HEK293T (cell line): ENCODE measurements at regions not wholly inside any gene's neighbourhood (a gene's known extent, or its start where the extent isn't known, plus 50 kb on each side); places are given as distances from the start of the nearest gene placed in this dataset.

ENCODE experiments used
- ARNT ChIP-seq: fragments of 450-650 bp; IDR thresholded peaks from 2 replicates; pipeline ENCODE4 v1.6.1; 2017; ENCODE audit warnings: mild to moderate bottlenecking
- BHLHE40 ChIP-seq: fragments of 450-650 bp; IDR thresholded peaks from 2 replicates; pipeline ENCODE4 v1.6.1; 2016; ENCODE audit warnings: mild to moderate bottlenecking, moderate library complexity, borderline replicate concordance
- ELF4 ChIP-seq: fragments of 450-650 bp; IDR thresholded peaks from 2 replicates; pipeline ENCODE4 v1.6.1; 2017; ENCODE audit warnings: antibody characterized with exemption
- FOXA1 ChIP-seq: fragments of 450-650 bp; IDR thresholded peaks from 2 replicates; pipeline ENCODE4 v1.6.1; 2016; ENCODE audit warnings: mild to moderate bottlenecking
- FOXK2 ChIP-seq: fragments of 450-650 bp; IDR thresholded peaks from 2 replicates; pipeline ENCODE4 v1.6.1; 2016; ENCODE audit warnings: mild to moderate bottlenecking
- FOXM1 ChIP-seq: fragments of 450-650 bp; IDR thresholded peaks from 2 replicates; pipeline ENCODE4 v1.6.1; 2017; ENCODE audit warnings: mild to moderate bottlenecking, borderline replicate concordance
- HDGF ChIP-seq: fragments of 450-650 bp; IDR thresholded peaks from 2 replicates; pipeline ENCODE4 v1.6.1; 2017; ENCODE audit warnings: antibody characterized with exemption, borderline replicate concordance
- L3MBTL2 ChIP-seq: fragments of 450-650 bp; conservative IDR thresholded peaks from 2 replicates; pipeline ENCODE4 v1.6.1; 2016; ENCODE audit warnings: mild to moderate bottlenecking
- LEF1 ChIP-seq: fragments of 450-650 bp; IDR thresholded peaks from 2 replicates; pipeline ENCODE4 v1.6.1; 2017; ENCODE audit warnings: mild to moderate bottlenecking, borderline replicate concordance
- SP1 ChIP-seq: fragments of 450-650 bp; IDR thresholded peaks from 2 replicates; pipeline ENCODE4 v1.6.1; 2017
- SUZ12 ChIP-seq: fragments of 450-650 bp; IDR thresholded peaks from 2 replicates; pipeline ENCODE4 v1.6.1; 2016; ENCODE audit warnings: mild to moderate bottlenecking
- TARDBP ChIP-seq: fragments of 450-650 bp; IDR thresholded peaks from 2 replicates; pipeline ENCODE4 v1.6.1; 2016
- ZNF384 ChIP-seq: fragments of 450-650 bp; IDR thresholded peaks from 2 replicates; pipeline ENCODE4 v1.6.1; 2016
- TF ChIP-seq, protein P1 (sequence below): fragments of 450-650 bp; IDR thresholded peaks from 2 replicates; pipeline ENCODE4 v1.6.1; 2016

GRCh38 chr5:93245226-93245625, 335.8 kb downstream of the NR2F1-AS1 start:
- TF ChIP-seq BHLHE40 (no peak), FOXM1 (no peak), ZNF384 (no peak), SP1 (no peak), ELF4 (no peak), ARNT (no peak), TARDBP (no peak), HDGF (no peak), SUZ12 (no peak), L3MBTL2 (no peak), FOXA1 (no peak), FOXK2 (no peak), LEF1 (no peak)
- TF ChIP-seq, protein P1, sequence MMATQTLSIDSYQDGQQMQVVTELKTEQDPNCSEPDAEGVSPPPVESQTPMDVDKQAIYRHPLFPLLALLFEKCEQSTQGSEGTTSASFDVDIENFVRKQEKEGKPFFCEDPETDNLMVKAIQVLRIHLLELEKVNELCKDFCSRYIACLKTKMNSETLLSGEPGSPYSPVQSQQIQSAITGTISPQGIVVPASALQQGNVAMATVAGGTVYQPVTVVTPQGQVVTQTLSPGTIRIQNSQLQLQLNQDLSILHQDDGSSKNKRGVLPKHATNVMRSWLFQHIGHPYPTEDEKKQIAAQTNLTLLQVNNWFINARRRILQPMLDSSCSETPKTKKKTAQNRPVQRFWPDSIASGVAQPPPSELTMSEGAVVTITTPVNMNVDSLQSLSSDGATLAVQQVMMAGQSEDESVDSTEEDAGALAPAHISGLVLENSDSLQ: no peak
